ENCODE measurements at regions not wholly inside any gene's neighbourhood (a gene's known extent, or its start where the extent isn't known, plus 50 kb on each side); places are given as distances from the start of the nearest gene placed in this dataset.

- Mint-ChIP-seq H3K36me3 (ENCODE audit: insufficient read depth) (no peaks in the 10 kb centered on the region), H3K4me3 (no peak overlapping the region), H3K27me3 (no peaks in the 10 kb centered on the region), H3K9me3 (peaks cover 0 to 6% of the 10 kb centered on the region in 2 donors), H3K4me1 (ENCODE audit: low read depth in 2 of 2) (no peaks in the 10 kb centered on the region), H3K27ac (no peak overlapping the region)
- ATAC-seq (replicated peaks) (no peak), DNase-seq (no peak)
Observed at GRCh38 chr18:41809652-41810051, 145.4 kb upstream of the PIK3C3 start.

DNA sequence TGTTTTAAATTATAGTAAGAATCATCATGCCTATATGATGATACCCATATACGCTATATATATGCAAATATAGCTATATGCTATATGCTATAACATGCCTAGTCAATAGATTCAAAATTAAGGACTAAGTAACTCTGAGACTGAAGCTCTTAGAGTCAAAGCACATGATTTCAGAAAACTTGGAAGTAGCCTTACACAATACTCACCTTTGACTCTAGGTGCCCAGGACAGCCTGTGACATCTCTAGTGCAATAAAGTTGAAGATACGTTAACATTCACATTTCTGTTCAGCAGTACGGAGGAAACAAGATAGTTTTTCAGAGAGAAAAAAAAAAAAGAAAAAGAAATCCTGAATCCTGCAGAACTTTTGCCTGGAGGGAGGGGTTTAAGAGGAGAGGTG is 149.7 kb upstream of the PIK3C3 start:
- no peaks in the 10 kb centered on the region for H3K36me3 Mint-ChIP-seq (ENCODE audit: insufficient read depth)
- no peaks in the 10 kb centered on the region for H3K27me3 Mint-ChIP-seq

GRCh38 chr18:41798879-41799278 is 156.2 kb upstream of the PIK3C3 start:
- no peak for ATAC-seq (replicated peaks)
- peaks cover 2 to 4% of the 10 kb centered on the region in 2 donors for H3K9me3 Mint-ChIP-seq
- H3K36me3 Mint-ChIP-seq (ENCODE audit: insufficient read depth), result no peaks in the 10 kb centered on the region
- DNase-seq, result no peak
- H3K27me3 Mint-ChIP-seq, result no peaks in the 10 kb centered on the region
- H3K4me3 Mint-ChIP-seq, result no peak overlapping the region
- no peaks in the 10 kb centered on the region for H3K4me1 Mint-ChIP-seq (ENCODE audit: low read depth in 2 of 2)
- H3K27ac Mint-ChIP-seq, result no peak overlapping the region

More for the DNA sequence above, 149.7 kb upstream of the PIK3C3 start:
- H3K27ac Mint-ChIP-seq, result no peak overlapping the region
- H3K4me1 Mint-ChIP-seq (ENCODE audit: low read depth in 2 of 2), result no peaks in the 10 kb centered on the region
- no peak overlapping the region for H3K4me3 Mint-ChIP-seq
- H3K9me3 Mint-ChIP-seq, result peaks cover 0 to 6% of the 10 kb centered on the region in 2 donors
- DNase-seq (no peak), ATAC-seq (replicated peaks) (no peak)

GRCh38 chr18:41790687-41791086 is 164.3 kb upstream of the PIK3C3 start:
- Mint-ChIP-seq H3K4me3 (no peak overlapping the region), H3K27me3 (no peaks in the 10 kb centered on the region), H3K9me3 (peaks cover 4 to 14% of the 10 kb centered on the region in 2 donors), H3K27ac (no peak overlapping the region), H3K36me3 (ENCODE audit: insufficient read depth) (no peaks in the 10 kb centered on the region), H3K4me1 (ENCODE audit: low read depth in 2 of 2) (no peaks in the 10 kb centered on the region)
- no peak for ATAC-seq (replicated peaks)
- no peak for DNase-seq

- no peak for ATAC-seq (replicated peaks)
- Mint-ChIP-seq H3K9me3 (peaks cover 4 to 11% of the 10 kb centered on the region in 2 donors), H3K27me3 (no peaks in the 10 kb centered on the region), H3K4me1 (ENCODE audit: low read depth in 2 of 2) (no peaks in the 10 kb centered on the region), H3K36me3 (ENCODE audit: insufficient read depth) (no peaks in the 10 kb centered on the region), H3K27ac (no peak overlapping the region), H3K4me3 (no peak overlapping the region)
- DNase-seq, result no peak
Observed at GRCh38 chr18:41789001-41789400, 166.0 kb upstream of the PIK3C3 start.

DNA sequence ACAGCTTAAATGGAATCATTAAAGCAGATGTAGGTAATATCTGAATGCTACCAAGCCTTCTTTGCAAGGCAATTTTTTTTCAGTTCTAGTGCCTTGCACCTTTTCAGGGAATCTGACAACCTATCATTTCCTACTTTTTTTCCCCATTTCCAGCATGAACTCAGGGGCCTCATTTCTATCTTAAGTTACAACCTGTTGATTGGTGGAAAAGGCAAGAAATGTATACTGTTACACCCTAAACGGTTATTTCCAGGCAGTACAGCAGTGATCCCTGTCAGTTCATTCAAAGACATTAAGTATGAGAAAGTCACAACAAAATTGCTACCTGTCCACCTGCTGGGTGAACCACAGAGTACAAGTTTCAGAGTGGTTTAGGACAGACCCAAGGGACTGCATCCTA is 171.2 kb upstream of the PIK3C3 start:
- no peaks in the 10 kb centered on the region for H3K36me3 Mint-ChIP-seq (ENCODE audit: insufficient read depth)
- no peak overlapping the region for H3K4me3 Mint-ChIP-seq
- H3K4me1 Mint-ChIP-seq (ENCODE audit: low read depth in 2 of 2), result no peaks in the 10 kb centered on the region
- no peak overlapping the region for H3K27ac Mint-ChIP-seq
- ATAC-seq (replicated peaks), result no peak
- no peaks in the 10 kb centered on the region for H3K27me3 Mint-ChIP-seq
- DNase-seq, result no peak
- no peaks in the 10 kb centered on the region for H3K9me3 Mint-ChIP-seq

DNA sequence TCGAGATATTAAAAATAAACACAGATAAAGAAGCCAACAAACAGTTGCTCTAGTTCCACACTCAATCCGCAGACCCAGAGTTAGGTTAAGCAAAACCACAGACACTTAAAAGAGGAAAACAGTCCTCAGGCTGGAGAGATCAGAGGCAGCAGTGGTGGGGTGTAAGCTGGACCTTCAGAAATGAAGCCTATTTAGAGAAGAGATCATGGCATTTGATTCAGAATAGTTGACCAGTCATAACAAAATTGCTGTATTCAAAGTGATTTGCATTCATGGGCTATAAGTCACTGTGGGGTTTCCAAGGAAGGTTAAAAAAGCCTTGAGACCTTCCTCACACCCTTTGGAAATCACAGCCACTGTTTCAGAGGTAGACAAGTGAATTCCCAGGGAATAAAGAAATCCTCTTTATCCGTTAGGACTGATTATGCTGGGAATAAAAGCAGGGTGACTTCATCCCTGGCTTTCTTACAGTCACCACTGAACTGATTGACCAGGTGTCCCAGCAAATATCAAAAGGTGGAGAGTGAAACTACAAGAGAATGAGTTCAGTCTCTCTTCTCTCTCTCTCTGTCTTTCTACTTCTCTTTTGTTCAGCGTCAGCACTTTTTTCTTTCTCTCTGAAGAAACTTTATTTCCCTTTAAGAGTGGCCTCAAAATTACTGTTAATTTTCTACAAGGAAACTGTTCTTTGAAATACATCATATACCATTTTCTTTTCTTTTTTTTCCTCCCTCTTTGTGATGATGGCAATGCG is 171.8 kb upstream of the PIK3C3 start:
- no peaks in the 10 kb centered on the region for H3K4me1 Mint-ChIP-seq (ENCODE audit: low read depth in 2 of 2)
- DNase-seq (no peak), ATAC-seq (replicated peaks) (no peak)
- no peaks in the 10 kb centered on the region for H3K9me3 Mint-ChIP-seq
- no peaks in the 10 kb centered on the region for H3K27me3 Mint-ChIP-seq
- H3K36me3 Mint-ChIP-seq (ENCODE audit: insufficient read depth), result no peaks in the 10 kb centered on the region
- no peak overlapping the region for H3K27ac Mint-ChIP-seq
- no peak overlapping the region for H3K4me3 Mint-ChIP-seq

GRCh38 chr18:41771973-41772372 is 183.1 kb upstream of the PIK3C3 start:
- Mint-ChIP-seq H3K36me3 (ENCODE audit: insufficient read depth) (peaks cover 5% of the 10 kb centered on the region), H3K27ac (no peak overlapping the region)
- no peak for ATAC-seq (replicated peaks)

GRCh38 chr18:41769265-41769664 is 185.8 kb upstream of the PIK3C3 start:
- no peak for DNase-seq
- peaks cover 5 to 14% of the 10 kb centered on the region in 2 donors for H3K9me3 Mint-ChIP-seq
- no peaks in the 10 kb centered on the region for H3K36me3 Mint-ChIP-seq (ENCODE audit: insufficient read depth)
- no peaks in the 10 kb centered on the region for H3K27me3 Mint-ChIP-seq
- no peak overlapping the region for H3K27ac Mint-ChIP-seq
- no peaks in the 10 kb centered on the region for H3K4me1 Mint-ChIP-seq (ENCODE audit: low read depth in 2 of 2)
- no peak overlapping the region for H3K4me3 Mint-ChIP-seq
- no peak for ATAC-seq (replicated peaks)

More at GRCh38 chr18:41771973-41772372, 183.1 kb upstream of the PIK3C3 start:
- Mint-ChIP-seq H3K27me3 (no peaks in the 10 kb centered on the region), H3K4me3 (no peak overlapping the region), H3K9me3 (peaks cover 6 to 14% of the 10 kb centered on the region in 2 donors), H3K4me1 (ENCODE audit: low read depth in 2 of 2) (no peaks in the 10 kb centered on the region)
- no peak for DNase-seq

DNA sequence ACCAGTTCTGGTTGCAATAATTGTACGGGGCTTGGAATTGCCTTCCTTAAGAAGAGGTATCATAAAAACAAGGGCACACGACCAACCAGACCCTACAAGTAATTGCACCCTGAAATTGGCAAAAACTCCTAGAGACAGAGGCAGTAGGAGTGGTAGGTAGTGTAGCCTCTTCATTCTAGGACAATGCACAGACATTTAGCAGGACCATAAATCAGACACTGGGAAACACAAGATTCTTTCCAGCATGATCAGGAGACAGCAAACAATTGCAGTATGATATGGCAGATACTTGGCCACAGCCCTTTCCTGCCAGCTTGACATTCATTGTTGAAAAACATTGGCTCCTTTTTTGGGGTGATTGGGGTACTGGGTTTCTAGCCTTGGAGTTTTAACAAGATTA is 186.6 kb upstream of the PIK3C3 start:
- Mint-ChIP-seq H3K4me3 (no peak overlapping the region), H3K27me3 (no peaks in the 10 kb centered on the region), H3K9me3 (peaks cover 5 to 14% of the 10 kb centered on the region in 2 donors), H3K4me1 (ENCODE audit: low read depth in 2 of 2) (no peaks in the 10 kb centered on the region), H3K27ac (no peak overlapping the region), H3K36me3 (ENCODE audit: insufficient read depth) (no peaks in the 10 kb centered on the region)
- DNase-seq (no peak), ATAC-seq (replicated peaks) (no peak)

DNA sequence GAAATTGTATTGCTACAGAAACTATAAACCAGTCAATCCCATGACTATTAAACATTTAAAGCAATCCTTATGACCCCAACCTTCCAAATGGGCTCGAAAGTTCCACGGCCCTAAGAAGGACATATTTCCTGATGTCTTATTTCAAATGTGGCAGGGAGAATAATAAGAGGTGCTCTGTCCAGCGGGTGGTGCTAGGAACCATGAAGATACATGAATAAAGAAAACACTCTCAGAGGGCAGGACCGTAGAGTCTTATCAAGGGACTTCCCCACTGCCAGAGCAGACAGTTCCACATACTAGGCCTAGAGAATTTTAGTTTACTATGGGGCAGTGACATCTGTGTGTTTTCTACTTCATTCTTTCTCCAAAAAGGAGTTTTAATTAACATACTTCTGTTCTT is 187.1 kb upstream of the PIK3C3 start:
- Mint-ChIP-seq H3K27ac (no peak overlapping the region), H3K27me3 (no peaks in the 10 kb centered on the region), H3K4me1 (ENCODE audit: low read depth in 2 of 2) (no peaks in the 10 kb centered on the region), H3K4me3 (no peak overlapping the region), H3K9me3 (peaks cover 5 to 14% of the 10 kb centered on the region in 2 donors), H3K36me3 (ENCODE audit: insufficient read depth) (no peaks in the 10 kb centered on the region)
- DNase-seq, result no peak
- no peak for ATAC-seq (replicated peaks)

DNA sequence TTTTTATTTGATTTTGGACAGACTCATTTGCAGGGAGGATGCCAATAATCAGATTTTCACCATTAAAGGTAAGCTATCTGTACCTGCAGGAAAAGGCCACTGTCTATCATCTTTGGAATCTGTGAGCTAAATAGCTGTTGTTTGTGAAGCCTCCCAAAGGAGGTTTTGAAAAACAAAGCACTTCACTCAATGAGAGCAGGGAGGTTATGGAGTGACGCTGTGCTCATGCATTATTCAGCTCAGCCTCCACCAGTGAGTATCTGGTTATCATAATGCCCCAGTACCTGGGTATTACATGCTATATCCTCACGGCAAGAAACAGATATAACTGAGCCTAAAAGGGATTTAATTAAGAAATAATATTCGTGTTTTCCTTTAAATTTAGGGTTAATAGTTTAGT is 189.6 kb upstream of the PIK3C3 start:
- DNase-seq, result no peak
- ATAC-seq (replicated peaks), result no peak
- no peaks in the 10 kb centered on the region for H3K4me1 Mint-ChIP-seq (ENCODE audit: low read depth in 2 of 2)
- no peaks in the 10 kb centered on the region for H3K27me3 Mint-ChIP-seq
- peaks cover 7 to 10% of the 10 kb centered on the region in 2 donors for H3K9me3 Mint-ChIP-seq
- H3K27ac Mint-ChIP-seq, result no peak overlapping the region
- H3K4me3 Mint-ChIP-seq, result no peak overlapping the region
- no peaks in the 10 kb centered on the region for H3K36me3 Mint-ChIP-seq (ENCODE audit: insufficient read depth)

DNA sequence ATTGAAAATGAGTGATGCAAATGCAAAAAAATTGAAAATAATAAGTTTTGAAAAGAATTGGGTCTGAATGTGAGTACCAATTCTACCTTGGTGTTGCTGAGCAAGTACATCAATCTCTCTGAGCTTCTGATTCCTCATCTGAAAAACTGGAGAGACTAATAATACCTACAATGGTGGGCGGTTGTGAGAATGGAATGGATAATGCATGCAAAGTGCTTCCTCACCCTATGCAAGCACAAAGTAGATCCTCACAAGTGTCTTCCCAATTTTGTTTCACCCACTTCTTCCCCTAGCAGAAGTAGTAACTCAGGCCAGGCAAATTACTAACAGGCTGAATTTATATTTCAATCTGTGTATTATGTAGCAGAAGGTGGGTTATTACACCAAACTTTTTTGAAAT is 191.7 kb upstream of the PIK3C3 start:
- Mint-ChIP-seq H3K4me3 (no peak overlapping the region), H3K4me1 (ENCODE audit: low read depth in 2 of 2) (no peaks in the 10 kb centered on the region), H3K9me3 (peaks cover 2 to 4% of the 10 kb centered on the region in 2 donors), H3K27ac (no peak overlapping the region), H3K27me3 (no peaks in the 10 kb centered on the region), H3K36me3 (ENCODE audit: insufficient read depth) (no peaks in the 10 kb centered on the region)
- ATAC-seq (replicated peaks), result no peak
- DNase-seq, result no peak

- Mint-ChIP-seq H3K36me3 (ENCODE audit: insufficient read depth) (no peaks in the 10 kb centered on the region), H3K27ac (no peak overlapping the region), H3K9me3 (peaks cover 0 to 5% of the 10 kb centered on the region in 2 donors), H3K4me3 (no peak overlapping the region), H3K4me1 (ENCODE audit: low read depth in 2 of 2) (no peaks in the 10 kb centered on the region), H3K27me3 (no peaks in the 10 kb centered on the region)
- ATAC-seq (replicated peaks) (no peak), DNase-seq (no peak)
Observed at GRCh38 chr18:41761333-41762018, 193.6 kb upstream of the PIK3C3 start.
